GM19455 (cell line): ENCODE measurements at regions not wholly inside any gene's neighbourhood (a gene's known extent, or its start where the extent isn't known, plus 50 kb on each side); places are given as distances from the start of the nearest gene placed in this dataset.
"Not testable (repeated sequence)": the region's sequence is repeated elsewhere in the genome, so short reads cannot be mapped to it uniquely, and the experiment has no call there.

Experiments used
- ATAC-seq: cut with Tn5 transposase; IDR thresholded peaks from one replicate; pipeline ENCODE4 v1.9.1; 2021; ENCODE audit not compliant: unreplicated experiment

DNA sequence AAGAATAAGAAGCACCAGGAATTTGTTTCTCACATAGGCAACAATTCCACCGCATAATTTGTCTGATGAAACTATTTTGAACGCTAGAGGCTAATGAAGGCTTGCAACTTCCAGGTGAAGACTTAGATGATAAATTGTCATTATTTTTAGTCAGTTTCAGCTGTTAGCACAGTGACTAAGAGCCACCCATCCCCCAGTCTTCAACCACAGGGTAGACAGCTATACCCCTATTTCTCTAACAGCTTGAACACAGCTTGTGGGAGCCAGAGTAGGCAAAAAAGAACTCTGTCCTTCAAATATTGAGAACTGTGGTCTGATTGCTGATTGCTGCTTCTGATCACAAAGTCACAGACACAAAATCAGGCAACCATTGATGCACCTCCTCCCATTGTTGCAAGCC, 1124.8 kb upstream of the PRR20A start:
- no peak for ATAC-seq

DNA sequence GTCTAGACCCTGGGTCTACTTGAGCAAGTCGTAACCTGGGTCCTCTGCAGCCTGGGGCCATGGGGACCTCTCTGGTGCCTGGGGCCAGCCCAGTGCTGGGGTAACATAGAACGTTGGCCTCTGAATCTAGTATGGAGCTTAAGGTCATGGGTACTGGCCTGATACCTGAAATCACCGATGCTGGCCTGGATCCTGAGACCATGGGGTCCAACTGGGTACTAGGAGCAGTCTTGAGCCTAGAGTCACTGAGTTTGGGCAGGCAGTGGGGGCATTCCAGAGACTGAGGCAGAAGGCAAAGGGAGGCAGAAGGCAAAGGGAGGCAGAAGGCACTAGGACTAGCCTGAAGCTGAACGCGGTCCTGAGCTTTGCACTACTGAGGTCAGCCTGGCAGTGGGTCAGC, 1121.1 kb upstream of the PRR20A start:
- ATAC-seq, result no peak

- no peak for ATAC-seq
These were observed 1120.3 kb upstream of the PRR20A start for GRCh38 chr13:56020425-56020824.

DNA sequence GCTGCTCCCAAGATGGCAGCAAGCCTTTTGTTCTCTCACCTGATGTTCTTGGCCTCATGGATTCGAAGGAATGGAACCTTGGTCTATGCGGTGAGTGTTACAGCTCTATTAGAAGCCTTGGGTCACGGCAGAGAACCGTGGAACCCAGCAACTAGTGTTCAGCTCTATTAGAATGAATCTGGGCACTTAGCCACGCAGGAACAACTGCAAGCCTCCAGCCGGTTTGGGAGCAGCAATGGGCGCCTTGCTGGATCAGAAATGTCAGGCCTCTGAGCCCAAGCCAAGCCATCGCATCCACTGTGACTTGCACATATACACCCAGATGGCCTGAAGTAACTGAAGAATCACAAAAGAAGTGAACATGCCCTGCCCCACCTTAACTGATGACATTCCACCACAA, 1100.7 kb upstream of the PRR20A start:
- no peak for ATAC-seq

GRCh38 chr13:56066321-56066720, 1074.4 kb upstream of the PRR20A start:
- no peak for ATAC-seq

- ATAC-seq, result no peak
These were observed 1038.1 kb upstream of the PRR20A start for GRCh38 chr13:56102641-56103040.

DNA sequence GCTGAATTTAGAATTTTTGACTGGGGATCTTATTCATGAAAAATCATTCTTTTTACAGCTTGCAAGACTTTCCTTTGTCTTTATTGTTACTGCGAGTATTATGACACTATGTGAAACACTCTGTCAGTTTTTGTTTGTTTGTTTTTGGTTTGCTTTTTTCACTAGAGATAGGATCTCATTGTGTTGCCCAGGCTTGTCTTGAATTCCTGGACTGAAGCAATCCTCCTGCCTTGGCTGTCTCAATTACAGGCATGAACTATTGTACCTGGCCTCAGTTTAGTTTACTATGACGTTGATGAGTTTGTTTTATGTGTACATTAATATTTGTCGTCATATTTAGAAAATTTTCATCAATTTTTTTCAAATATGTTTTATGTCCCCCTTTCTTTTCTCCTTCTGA, 1030.0 kb upstream of the PRR20A start:
- ATAC-seq, result no peak

DNA sequence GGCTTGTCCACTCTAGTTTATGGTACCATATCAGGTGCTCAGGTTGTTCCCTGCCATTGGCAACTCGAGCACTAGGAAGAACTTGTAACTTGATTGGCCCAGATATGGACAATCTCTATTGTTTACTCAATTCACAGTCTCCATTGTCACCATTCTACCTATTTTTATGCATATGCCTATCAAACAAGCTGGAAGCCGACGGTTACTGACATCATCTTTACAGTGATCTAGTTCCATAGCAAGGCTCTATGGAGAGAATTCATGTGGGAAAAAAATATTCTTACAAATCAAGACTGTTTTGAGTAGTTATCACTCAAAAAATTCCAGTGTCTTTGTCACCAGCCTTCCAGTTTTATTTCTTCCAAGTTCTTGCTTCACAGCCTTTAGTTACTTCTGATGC, 1006.2 kb upstream of the PRR20A start:
- no peak for ATAC-seq

DNA sequence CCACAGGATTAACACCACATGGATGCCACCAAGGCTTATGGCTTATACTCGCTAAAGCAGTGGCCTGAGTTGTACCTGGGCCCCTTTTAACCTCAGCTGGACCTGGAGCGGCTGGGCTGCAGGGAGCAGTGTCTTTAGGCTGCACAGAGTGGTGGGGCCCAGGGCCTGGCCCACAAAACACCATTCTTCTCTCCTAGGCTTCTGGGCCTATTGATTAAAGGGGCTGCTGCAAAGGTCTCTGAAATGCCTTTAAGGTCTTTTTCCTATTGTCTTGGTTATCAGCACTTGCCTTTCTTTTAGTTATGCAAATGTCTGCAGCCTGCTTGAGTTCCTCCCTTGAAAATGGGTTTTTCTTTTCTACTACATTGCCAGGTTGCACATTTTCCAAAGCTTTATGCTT, 973.9 kb upstream of the PRR20A start:
- ATAC-seq, result no peak

DNA sequence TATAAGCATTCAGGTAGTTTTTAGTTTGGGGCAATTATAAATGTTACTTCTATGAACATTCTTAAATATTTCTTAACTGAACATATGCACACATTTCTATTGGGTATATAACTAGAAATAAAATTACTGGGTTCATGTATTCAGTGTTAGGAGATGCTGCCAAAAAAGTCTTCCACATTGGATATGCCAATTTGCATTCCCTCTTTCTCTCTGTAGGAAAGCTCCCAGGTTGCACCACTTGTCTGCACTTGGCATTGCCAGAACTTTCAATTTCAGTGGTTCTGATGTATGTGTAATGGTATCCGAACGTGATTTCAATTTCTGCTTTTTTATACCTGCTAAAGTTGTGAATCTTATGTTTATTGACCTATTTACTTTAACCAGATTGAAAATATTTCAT, 972.1 kb upstream of the PRR20A start:
- no peak for ATAC-seq

DNA sequence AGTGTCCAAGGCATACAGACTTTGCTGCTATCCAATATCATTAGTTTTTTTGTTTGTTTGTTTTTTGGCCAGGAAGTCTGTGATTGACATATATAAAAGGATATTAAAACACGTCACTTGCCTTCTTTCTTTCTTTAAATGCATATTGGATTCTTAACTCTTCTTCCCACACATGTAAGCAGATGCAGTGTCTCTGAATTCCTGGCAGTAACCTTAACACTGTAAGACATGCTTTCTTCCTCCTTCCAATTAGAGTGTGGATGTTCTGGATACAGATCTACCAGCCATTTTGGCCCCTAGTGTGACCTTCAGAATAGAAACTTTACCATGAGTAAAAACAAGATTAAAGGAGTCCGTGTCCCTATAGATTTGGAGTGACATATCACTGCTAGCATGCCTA, 967.4 kb upstream of the PRR20A start:
- no peak for ATAC-seq

DNA sequence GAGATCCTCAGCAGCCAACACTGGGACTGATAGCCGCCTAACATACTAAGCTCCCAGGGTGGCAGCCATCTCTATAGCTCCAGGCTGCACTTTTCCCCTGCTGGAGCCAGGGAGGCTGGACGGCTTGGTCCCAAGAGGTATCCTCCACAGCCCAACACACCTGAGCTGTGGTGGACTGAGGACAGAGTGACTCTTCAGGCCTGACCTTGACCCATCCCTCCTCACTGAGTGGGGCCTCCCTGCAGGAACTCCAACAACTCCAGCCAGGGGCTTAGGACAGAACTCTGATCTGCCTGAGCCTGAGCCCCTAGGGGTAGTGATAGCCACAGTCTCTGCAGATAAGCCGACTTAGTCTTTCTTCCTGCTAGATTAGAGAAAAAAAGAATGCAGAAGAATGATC, 958.1 kb upstream of the PRR20A start:
- no peak for ATAC-seq

DNA sequence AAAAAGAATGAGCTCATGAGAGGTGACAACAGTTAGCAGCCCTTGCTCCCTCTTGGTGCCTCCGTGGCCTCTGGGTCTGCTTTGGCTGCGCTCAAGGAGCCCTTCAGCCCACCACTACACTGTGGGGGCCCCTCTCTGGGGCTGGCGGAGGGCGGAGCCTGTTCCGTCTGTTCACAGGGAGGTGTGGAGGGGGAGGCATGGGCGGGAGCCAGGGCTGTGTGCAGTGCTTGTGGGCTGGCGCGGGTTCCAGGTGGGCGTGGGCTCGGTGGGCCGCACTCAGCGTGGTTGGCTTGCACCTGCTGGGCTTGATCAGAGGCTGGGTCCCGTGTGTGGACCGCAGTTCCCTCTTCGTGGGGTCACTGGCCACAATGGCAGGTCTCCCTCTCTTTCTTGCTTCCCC, 953.4 kb upstream of the PRR20A start:
- no peak for ATAC-seq

- not testable (repeated sequence) for ATAC-seq
These were observed 952.1 kb upstream of the PRR20A start for GRCh38 chr13:56188582-56188981.

- no peak for ATAC-seq
These were observed 951.3 kb upstream of the PRR20A start for GRCh38 chr13:56189439-56189838.

DNA sequence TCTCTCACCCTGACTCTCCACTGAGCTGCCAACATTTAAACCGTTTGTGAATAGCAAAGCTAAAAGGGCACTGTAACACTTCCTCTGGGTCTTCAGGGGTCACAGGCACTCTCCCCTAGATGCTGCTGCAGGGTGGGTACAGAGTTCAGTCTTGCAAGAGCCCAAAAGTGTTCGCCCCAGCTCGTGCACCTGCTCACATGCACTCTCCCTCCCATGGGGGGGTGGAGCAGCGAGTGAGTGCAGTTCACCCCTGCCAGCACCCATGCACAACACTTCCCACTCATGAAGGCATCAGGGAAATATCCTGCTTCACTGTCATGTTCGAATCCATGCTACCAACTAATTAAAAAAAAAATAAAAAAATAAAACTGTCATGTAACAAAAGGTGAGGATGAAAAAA, 950.7 kb upstream of the PRR20A start:
- no peak for ATAC-seq

DNA sequence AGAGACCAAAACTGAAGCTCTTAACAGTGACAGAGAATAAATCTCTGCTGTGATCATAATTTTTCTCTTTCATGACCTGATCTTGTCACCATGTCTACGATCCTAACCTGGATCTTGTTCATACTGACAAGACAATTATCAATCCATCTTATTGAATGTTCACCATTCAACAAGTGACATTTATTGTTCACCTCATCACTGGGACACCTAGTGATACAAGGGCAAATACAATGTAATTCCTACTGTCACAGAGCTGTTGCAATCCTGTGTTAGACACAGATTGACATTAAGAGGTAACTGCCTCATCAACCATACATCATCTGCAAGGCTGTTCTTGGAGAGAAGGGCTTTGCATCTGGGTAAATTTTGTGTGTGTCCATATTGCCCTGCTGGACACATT, 942.4 kb upstream of the PRR20A start:
- no peak for ATAC-seq

DNA sequence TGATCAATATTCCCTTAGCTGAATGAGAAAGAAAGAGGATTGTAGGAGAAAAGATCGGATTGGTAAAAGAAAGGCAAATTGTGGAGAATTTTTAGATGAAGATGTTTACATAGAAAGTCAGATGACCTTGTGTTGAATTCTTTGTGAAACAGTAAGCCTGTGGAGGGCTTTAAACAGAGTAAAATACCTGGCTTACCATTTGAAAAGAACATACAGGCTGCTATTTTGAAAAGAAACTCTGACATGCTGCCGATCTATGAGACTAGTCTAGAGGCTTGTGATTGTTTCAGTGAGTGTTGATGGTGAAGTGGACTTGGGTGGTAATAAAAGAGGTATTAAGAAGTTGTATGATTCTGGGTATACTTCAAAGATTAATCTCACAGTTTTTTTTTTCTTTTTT, 938.9 kb upstream of the PRR20A start:
- no peak for ATAC-seq

DNA sequence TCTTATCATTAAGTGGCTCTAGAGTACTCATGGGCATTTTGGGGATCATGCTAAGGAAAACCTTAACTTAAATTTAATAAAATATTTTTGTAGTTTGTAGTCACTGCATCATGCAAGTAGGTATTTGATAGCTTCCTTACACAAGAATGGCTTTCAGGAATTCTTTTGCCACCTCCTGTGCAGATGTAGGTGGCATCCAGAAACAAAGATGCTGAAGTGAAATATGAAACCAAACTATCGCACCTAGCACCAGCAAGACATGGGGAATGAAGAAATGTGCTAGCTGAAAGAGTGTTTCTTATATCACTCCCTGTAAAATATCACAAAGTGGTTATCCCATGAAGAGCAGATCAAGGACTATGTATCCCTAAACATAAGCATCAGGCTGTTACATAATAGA, 924.5 kb upstream of the PRR20A start:
- ATAC-seq, result no peak

DNA sequence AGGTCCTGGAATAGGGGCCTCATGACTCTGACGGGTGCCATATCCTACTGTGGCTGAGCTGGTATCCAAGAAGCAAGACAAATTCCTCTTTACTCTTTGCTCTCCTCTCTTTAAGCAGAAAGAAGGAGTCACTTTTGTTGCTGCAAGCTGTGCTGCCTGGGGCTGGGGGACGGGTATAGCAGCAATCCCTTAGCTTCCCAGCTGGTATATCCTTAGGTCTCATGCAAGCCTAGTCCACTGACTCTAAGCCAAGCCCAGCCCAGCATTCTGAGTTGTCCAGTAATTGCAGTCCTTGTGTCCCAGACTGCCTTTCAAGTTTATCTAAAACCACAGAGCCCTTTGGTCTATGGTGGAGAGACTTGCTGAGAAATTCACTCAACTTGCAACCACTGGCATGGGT, 893.0 kb upstream of the PRR20A start:
- no peak for ATAC-seq

GRCh38 chr13:56271686-56272085, 869.0 kb upstream of the PRR20A start:
- no peak for ATAC-seq

- no peak for ATAC-seq
These were observed 857.4 kb upstream of the PRR20A start for GRCh38 chr13:56283262-56283828.

GRCh38 chr13:56299650-56300049, 841.1 kb upstream of the PRR20A start:
- no peak for ATAC-seq

GRCh38 chr13:56314765-56315164, 826.0 kb upstream of the PRR20A start:
- no peak for ATAC-seq
